ENCODE measurements at regions not wholly inside any gene's neighbourhood (a gene's known extent, or its start where the extent isn't known, plus 50 kb on each side); places are given as distances from the start of the nearest gene placed in this dataset.

DNA sequence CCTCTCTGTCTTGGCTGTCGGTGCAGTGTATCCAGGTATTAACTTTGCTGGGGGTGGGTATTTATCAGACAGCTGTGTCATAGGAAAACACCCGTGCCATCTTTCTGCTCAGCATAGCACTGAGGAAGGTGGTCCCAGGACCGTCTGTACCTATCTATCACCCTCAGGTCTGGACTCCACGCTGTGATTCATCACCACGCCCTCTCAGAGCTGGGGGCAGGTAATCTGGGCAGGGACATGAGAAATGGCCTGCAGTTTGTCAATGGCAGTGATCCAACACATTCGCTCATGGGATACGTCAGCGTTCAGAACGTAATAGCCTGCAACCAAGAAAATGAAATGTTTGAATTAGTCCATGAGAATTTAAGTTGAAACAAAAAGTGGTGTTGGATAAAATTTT is 151.6 kb upstream of the MAP1B start:
- no peak for DNase-seq

DNA sequence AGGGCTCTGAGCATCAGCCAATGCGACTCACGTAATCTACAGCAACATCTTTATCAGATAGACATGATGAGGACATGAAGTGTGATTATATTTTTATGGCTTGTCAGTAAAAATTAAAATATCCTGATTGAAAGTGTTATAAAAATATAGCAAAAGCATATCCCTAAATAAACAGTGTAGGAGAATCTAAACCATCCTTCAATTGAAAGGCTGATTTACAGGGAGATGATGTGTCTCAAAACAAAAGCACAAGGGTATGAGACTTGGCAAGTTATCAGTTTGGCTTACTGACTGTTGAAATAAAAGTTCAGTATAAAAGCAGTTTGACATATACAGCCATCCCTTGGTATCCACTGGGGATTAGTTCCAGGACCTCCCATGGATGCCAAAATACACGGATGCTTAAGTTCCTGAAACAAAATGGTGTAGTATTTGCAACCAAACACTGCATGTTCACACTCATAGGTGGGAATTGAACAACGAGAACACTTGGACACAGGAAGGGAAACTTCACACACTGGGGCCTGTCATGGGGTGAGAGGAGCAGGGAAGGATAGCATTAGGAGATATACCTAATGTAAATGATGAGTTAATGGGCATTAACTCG is 149.9 kb upstream of the MAP1B start:
- DNase-seq: no peak

DNA sequence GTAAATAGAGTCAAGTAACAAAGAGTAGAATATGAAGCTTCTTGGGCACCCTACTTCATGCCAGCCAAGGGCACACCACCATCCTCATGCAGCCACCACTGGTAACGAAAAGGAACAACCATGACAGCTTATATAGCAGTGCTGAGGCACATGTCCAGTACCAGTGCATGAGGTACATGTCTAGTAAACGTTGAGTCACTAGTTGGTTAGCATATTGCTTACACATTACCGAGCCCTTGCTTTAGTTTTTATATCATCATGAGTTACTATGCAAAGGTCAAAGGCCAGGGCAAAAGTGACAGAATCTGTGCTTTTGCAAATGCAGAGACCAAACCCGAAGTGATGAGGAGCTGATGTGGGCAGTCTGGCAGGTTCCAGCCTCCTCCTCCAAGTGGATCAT is 147.1 kb upstream of the MAP1B start:
- DNase-seq: no peak

DNA sequence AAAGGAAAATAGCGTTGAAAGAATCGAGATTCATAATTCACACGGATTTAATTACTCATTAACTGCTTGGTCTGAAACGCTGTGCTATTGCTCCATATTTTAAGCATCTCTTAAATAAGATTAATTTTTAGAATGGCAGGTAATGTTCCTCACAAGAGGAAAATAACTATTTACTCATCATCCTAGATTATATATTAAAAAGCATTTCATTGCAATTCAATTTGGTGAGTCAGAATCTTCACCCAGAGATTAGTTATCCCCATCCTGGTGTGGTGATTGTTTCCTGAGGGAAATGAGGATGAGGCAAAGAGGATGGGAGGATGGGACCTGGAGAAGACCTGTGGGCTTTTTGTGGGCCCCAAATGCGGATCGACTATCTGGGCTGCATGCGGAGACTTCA is 145.5 kb upstream of the MAP1B start:
- no peak for DNase-seq

DNA sequence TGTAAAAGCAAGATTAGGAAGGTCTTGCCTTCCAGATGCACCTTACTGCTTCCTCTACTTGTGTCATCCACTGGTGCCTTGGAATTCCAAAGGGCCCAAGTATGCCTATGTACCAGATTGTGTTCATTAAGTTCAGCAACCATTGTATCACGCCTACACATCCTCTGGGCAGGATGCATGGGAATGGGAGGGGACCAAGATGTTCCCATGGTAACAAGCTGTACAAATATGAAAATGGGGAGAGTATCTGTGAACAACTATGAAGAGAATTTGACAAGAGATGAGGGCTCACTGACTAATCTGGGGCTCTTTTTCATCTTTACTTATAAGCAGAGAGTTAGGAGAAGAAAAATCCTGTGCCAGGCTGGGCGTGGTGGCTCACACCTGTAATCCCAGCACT is 137.8 kb upstream of the MAP1B start:
- no peak for DNase-seq

DNA sequence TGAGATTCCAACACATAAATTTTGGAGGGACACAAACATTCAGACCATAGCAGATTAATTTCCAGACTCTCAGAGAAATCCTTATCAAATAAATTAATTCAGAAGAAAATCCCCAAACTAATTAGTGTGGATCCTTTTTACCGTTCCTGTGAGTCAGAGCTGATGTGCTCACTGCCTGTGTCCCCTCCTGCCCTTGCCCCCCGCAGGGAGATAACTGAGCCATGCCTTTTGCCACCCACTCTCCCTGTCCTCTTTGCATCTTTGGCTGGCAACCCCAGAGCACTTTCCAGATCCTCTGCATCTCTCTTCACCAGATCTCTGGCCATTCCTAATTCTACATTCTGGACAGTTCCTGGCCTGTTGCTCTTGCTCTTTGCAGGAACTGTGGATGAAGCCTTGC is 135.4 kb upstream of the MAP1B start:
- DNase-seq: no peak

DNA sequence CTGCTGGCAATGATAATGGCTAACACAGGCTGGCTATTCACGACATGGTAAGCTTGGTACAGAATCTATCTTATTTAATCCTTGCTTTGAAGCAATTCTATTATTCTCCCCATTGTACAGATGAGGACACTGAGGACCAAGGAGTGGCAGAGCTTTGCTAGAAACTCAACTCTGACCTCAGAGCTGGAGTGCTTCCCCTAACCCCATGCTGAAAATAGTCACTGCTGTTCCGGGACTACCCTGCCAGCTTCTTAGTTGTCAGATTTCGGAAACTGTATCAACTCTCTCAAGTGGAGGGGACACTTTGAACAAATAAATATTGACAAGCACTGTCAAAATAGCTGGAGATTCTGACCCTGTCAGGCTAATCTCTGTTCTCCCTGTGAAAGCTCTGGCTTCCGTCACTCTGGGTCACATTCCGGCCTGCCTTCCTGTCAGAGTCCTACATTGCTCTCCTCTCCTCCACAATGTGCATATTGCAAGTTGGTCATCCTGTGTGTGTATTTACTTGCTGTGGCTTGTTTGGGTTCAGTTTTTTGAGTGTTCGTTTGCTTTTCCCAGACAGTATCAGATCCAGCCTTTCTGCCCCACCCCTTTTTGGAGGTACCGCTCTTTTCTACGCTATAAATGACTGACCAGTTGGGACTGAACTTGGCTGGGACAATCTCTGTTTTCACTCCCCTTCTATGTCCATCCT is 134.3 kb upstream of the MAP1B start:
- no peak for DNase-seq

DNA sequence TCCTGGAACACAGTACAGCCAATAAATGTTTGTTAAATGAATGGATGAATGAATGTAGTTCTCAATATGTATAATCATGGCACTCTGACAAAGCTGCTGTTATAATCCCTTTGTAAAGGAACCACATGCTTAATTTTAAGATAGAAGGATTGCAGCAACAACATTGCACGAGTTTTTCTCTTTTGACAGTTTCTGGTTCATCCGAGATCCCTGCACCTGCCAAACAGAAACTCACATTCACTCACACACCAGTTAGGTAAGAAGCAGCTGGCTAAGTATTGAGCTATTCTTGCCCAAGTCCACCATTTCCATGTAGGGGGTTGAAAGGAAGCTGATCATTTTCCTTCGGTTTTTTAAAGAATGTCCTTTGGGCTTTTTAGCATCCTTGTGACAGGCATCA is 133.7 kb upstream of the MAP1B start:
- no peak for DNase-seq

DNA sequence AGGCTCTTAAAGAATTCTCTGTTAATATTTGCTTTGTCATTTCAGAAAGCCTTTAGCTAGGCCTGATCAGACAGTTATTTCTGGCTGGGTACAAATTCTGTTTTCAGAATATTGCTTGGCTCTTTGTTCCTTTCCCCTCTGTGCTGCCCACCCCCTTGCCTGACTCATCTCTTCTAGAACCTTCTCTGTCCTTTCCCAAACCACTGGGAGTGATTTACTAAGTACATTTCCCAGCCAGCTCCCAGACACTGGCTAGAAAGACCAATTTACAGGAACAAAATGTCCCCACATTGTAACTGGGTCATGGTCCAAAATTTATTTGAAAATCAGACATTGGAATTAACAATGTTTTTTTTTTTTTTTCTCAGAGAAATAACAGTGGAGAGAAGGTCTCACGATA is 133.1 kb upstream of the MAP1B start:
- DNase-seq: no peak

DNA sequence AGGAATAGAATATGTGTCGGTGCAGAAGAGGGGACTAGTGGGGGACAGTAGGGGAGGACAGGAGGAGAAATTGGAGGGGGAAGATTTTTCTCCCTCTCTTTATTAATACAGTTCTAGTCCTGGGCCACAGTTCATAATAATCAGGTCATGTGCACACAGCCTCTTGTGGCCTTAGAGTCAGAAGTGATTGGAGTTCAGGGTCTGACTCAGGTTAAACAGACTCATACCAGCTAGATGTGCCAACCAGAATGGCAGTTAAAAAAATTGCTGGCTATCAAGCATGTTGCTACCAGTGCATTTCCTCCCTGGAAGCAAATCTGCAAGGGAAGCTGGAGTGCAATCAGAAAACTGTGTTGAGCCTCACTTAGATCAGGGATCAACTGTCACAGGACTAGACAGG is 132.7 kb upstream of the MAP1B start:
- no peak for DNase-seq

DNA sequence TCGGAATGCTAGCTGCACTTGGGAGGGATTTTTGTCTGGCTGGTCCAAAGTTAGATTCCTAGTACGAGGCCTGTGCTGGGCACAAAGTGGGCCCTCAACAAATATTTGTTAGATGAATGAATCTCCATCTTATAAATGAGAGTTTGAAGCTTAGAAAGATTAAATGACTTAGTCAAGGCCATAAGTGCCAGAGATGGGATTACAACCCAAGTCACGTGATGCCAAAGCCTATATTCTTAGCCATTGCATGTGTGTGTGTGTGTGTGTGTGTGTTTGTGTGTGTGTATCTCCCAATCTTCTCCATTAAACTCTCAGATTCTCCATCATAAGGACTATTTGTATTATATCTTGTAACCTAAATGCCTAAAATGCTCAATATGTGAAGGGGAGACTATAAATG is 130.8 kb upstream of the MAP1B start:
- no peak for DNase-seq

DNA sequence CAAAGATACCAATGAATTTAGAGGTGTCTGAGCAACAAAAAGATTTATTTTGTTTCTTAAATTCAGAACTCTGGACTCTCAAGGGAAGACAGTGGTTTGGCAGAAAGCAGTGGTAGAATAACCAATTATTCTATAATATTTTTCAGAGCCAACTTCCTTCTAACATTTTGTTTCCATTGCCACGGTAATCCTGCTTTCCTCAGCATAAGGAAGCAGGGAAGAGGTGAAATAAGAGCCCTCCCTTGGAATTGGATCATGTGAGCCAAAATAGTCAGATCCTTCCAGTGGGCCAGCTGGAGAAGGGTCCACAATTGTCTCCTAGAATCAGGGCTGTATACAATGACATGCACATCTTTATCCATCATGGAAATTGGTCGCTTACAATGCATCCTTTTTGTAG is 130.0 kb upstream of the MAP1B start:
- no peak for DNase-seq

DNA sequence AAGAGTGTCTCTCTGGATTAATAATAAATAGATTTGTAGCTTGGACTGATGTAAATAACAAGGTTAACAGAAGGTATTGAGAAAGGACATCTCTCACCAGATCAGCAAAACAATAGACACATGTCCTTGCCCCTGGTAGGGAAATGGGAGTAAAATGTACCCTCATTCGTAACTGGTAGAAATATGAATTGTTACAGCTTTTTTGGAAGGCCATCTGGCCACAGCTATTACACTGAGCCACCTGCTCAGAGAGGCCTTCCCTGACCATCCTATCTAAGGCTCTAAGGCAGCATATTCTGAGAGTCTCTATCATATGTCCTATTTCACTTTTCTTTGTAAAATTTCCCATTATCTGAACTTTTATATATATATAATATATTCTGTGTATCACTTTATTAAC is 129.1 kb upstream of the MAP1B start:
- DNase-seq: no peak

DNA sequence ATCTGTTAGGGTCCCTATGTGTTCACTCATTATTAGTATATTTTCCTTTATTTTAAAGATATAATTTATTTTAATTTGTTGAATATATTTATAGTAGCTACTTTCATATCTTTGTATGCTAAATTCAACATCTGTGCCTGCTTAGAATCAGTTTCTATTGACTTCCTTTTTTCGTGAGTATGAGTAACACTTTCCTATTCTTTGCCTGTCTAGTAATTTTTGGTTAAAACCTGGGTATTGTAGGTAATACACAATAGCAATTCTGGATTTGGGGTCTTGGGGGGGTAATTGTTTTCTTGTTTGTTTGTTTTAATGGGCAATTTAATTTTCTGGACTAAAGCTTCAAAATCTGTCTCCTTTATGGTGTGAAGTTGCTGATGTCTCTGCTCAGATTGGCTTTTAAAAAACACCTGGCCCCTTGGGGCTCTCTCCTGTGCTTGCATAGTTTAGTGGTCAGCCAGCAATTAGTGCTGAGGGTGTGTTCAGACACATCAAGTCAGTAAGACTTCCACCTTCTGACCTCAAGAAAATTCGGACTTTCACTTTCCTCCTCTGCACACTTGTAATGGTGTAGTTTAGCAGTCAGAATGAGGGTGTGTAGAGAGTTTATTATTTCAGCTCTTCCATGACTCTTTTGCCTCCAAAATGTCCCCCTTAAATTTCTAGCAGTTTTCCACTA is 124.4 kb upstream of the MAP1B start:
- no peak for DNase-seq

DNA sequence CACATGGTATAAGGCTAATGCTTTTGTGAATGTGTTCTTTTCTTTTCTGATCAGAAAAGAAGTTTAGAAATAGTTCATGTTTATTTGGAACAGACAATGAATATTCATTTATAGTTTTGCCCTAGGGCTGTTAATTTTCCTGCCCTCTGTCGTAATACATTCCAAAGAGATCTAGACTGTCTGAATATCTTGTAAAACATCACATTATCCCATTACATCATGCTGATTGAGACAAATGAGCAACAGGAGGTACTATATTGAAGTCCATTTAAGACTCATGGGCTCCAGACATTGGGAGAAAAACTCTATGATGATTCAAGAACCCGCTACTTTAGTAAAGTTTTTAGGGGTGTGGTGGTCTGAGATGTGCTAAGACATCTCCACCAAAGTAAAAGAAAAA is 121.2 kb upstream of the MAP1B start:
- no peak for DNase-seq

DNA sequence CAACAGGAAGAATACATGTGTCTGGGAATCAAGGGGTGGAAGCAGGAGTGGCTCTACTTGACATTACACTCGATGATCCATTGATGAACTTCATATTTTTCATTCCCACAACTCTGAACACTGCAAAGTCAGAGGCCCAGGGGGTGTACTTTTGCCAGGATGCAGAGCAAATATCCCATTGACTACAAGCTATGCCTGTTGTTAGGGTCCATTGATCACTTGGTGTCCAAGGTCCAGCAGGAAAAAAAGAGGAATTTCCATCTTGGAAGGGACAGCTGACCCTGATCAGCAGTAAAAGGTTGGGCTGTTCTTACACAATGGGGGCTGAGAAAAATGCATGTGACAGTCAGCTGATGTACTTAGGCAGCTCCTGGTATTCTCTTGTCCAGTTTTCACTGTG is 118.5 kb upstream of the MAP1B start:
- no peak for DNase-seq

DNA sequence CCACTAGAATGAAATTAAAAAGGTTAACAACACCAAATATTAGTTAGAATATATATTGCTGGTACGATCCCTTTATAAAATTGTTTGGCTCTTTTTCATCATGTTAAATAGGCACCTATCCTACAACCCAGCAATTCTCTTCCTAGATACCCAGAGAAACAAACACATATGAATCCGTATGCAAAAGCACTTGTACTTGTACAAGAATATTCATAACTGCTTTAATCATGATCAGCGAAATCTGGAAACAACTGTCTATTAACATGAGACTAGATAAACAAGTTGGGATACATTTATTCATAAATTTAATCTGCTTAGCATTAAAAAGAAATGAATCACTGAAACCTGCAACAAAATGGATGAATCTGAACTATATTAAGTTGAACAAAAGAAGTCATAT is 113.7 kb upstream of the MAP1B start:
- DNase-seq: no peak

DNA sequence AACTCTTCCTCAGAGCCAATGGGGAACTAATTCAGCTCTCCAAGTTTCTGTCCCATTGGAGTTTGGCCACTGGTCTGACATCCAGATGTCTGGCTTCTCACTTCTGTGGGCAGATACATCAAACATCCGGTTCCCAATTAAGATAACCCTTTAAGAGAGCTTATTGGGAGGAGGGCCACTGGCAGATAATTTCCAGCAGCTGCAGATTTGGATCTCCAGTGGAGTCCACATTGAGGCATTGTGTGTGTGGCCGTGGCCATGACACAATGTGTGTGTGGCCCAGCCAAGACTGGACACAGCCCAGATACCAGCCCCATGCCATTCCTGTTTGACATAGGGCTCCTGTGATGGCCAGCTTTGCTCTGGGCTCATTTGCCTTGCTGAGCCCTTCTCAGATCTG is 110.5 kb upstream of the MAP1B start:
- DNase-seq: no peak

DNA sequence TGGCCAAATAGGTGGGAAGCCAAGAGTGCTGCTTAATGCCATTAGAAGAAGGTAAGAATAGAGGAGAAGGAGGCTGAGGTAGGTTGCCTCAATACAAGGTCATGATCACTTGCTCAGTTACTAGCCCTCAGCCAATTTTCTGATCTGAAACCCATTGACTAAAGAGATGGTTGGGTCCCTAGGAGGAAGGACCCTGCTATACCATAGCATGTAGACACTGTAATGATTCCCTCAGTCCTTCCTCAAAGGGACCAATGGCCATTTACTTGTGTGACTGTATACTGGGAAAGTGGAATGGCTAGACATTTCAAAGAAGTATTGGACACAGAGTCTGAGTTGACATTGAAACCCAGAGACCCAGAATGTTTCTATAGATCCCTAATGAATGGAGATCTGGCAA is 108.5 kb upstream of the MAP1B start:
- DNase-seq: no peak

DNA sequence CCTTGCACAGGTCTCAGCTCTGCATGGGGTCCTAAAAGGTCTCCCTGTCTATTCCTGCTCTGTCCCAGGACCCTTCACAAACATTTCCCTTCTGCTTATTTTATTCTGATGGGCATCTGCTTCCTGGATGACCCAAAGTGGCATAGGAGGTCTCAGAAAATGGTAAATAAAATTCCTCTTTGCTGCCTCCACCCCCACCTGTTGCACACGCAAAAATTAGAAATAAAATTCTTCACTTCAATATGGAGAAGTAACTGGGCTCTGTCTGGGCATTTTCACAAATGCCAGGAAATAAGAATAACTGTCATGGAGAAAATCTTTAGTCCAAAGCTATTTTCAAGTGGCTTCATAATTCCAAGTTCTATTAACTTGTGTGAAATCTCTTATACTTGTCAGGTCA is 106.6 kb upstream of the MAP1B start:
- no peak for DNase-seq

DNA sequence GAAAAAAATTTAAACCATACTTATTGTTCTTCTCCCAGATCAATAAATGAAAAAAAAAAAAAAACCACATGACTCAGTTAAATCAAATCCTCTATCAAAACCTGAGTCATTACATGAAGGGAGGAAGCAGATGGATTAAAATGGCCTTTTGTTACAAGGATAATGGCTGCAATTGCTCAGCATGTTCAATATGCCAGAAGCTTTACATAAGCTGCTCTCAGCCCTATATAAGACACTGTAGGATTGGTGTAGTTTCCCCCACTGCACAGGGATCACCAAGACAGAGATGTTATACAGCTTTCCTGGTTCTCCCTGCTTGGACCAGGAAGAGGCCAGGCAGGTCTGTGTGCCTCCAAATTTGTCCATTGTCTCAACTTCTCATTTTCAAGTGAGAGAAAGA is 101.6 kb upstream of the MAP1B start:
- DNase-seq: no peak

DNA sequence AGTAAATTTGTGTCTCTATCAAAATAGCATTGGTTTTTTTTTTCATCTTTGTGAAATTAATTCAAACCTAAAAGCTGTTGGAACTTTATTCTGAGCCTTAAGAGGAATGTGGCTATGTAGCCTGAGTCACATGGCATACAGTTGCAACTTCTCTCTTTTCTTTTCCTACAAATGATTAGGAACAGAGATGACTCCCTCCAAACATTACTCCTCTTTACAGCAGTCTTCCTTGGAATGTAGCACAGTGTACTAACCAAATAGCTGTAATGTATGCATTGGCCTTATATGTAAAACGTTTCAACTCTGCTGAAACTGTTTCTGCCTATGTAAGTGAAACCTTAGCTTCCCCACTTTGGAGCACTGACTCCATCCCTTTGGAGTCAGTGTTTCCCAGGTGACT is 100.9 kb upstream of the MAP1B start:
- no peak for DNase-seq

DNA sequence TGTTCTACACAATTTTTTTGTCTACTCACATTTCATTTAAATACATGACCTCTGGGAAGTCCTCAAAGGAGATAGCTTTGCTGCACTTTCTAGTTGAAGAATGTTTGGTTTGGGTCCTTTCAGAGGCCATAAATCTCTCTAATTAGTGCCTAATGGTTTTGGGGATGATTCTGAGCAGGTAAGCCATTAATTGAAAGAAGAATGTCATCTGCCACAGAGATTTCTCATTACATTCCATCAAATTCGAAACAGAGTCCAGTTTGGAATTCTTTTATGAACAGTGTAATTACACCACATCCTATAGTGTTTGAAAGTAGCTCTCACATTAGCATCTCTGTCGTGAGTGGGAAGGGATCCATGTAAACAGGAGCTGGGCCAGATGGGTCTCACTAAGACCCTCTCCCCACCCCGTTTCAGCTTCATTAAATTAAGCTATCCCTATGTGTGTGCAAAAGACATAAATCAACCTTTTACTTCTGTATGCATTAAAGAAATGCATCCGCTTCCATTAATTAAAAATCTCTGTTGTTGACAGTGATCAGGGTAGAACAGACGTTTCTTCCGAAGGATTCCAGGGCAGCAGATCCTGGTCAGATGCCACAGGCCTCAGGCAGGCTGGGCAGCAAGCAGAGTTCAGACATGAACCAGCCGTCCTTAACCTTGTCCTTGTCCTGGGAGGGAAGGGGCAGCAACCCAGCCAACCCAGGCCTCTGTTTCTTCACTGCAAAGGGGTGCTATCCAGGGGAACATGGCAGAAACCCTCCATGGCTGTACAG is 99.8 kb upstream of the MAP1B start:
- DNase-seq: no peak

DNA sequence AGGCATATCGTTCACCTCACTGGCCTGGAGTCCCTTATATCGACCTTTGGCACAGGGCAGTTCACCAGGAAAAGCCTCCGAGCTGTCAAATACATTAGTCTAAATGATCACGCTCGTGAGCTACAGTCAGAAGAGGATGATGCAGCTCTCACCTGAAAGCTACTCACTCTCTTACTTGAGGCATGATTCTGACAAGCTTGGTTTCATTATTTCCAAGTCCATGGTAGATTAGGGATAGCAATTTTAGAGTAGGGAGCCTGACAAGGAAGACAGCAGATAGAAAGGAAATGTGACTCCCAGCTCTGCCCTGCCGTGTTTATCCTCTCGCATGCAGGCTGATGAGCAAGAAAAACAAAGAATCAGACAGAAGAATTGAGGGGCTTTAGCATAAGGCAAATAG is 98.0 kb upstream of the MAP1B start:
- no peak for DNase-seq

All from stimulated activated CD8-positive, alpha-beta memory T cell treated with anti-CD3 and anti-CD28 coated beads, Interleukin-4, amount 100 ng/mL, for 48 hours (primary cell).